PC-9 (cell line): ENCODE measurements at regions not wholly inside any gene's neighbourhood (a gene's known extent, or its start where the extent isn't known, plus 50 kb on each side); places are given as distances from the start of the nearest gene placed in this dataset.

Source experiments
- BruUV-seq: library from RNA; stranded (reverse); fragments of 400-500 nt; replicated peaks from 2 replicates; lab custom pipeline; 2021; lab: Mats Ljungman, UMichigan
- CTCF ChIA-PET: fragments of 300-600 bp; sonication (Branson Sonifier 250); formaldehyde crosslinking; loops from one replicate; lab custom pipeline; 2022; ENCODE audit warnings: antibody characterized with exemption; lab: Charles Lee
- POLR2A ChIA-PET: fragments of 300-600 bp; sonication (Branson Sonifier 250); formaldehyde crosslinking; loops from one replicate; lab custom pipeline; 2022; ENCODE audit warnings: antibody characterized with exemption; ENCODE audit not compliant: unreplicated experiment; lab: Charles Lee
- DNase-seq, 2 experiments: peaks; one replicate each; pipeline versions ENCODE4 v3.0.0 to v3.0.0-alpha.2; 2015 to 2022; ENCODE audit warnings: mixed read lengths in 1 of 2
- H2AFZ ChIP-seq: fragments of 200-600 bp; sonication (generic); 2 replicates; pipeline ENCODE4 v1.8.1; 2017; ENCODE audit warnings: antibody characterized with exemption
- H3F3A ChIP-seq: fragments of 200-600 bp; sonication (generic); 2 replicates; pipeline ENCODE4 v1.8.1; 2017; ENCODE audit warnings: antibody characterized with exemption, mild to moderate bottlenecking, low read depth; ENCODE audit not compliant: insufficient read depth
- H3K27ac ChIP-seq: fragments of 200-600 bp; sonication (generic); 2 replicates; pipeline ENCODE4 v1.6.1; 2016; ENCODE audit warnings: mixed run types
- H3K27me3 ChIP-seq: fragments of 200-600 bp; sonication (generic); 2 replicates; pipeline ENCODE4 v1.6.1; 2016; ENCODE audit warnings: low read depth, mixed run types; ENCODE audit not compliant: insufficient read depth
- H3K36me3 ChIP-seq: fragments of 200-600 bp; sonication (generic); 2 replicates; pipeline ENCODE4 v1.6.1; 2016; ENCODE audit warnings: low read depth, mixed run types
- H3K4me1 ChIP-seq: fragments of 200-600 bp; sonication (generic); replicated peaks from 2 replicates; pipeline ENCODE4 v1.6.1; 2016; ENCODE audit warnings: mixed run types; ENCODE audit not compliant: insufficient read depth
- H3K4me2 ChIP-seq: fragments of 200-600 bp; sonication (generic); 2 replicates; pipeline ENCODE4 v1.6.1; 2017; ENCODE audit warnings: mixed run types
- H3K4me3 ChIP-seq: fragments of 200-600 bp; sonication (generic); 2 replicates; pipeline ENCODE4 v1.6.1; 2016; ENCODE audit warnings: mixed run types
- H3K79me2 ChIP-seq: fragments of 200-600 bp; sonication (generic); 2 replicates; pipeline ENCODE4 v1.6.1; 2017; ENCODE audit warnings: low read depth, mixed run types
- H3K9me2 ChIP-seq: fragments of 200-600 bp; sonication (generic); 2 replicates; pipeline ENCODE4 v1.8.1; 2017; ENCODE audit warnings: mild to moderate bottlenecking; ENCODE audit not compliant: insufficient read depth
- H3K9me3 ChIP-seq: fragments of 200-600 bp; sonication (generic); 2 replicates; pipeline ENCODE4 v1.8.1; 2016; ENCODE audit warnings: low read depth; ENCODE audit not compliant: insufficient read depth
- H4K20me1 ChIP-seq: fragments of 200-600 bp; sonication (generic); 2 replicates; pipeline ENCODE4 v1.8.1; 2017; ENCODE audit not compliant: insufficient read depth
- CTCF ChIP-seq: fragments of 200-600 bp; sonication (generic); conservative IDR thresholded peaks from 2 replicates; pipeline ENCODE4 v1.6.1; 2017; ENCODE audit warnings: mixed run types, antibody characterized with exemption, mild to moderate bottlenecking, moderate library complexity
- EZH2 ChIP-seq: fragments of 200-600 bp; sonication (generic); IDR thresholded peaks from 2 replicates; pipeline ENCODE4 v1.8.0; 2017; ENCODE audit warnings: antibody characterized with exemption, low read depth
- intact Hi-C: fragments of 100-400 bp; cut with micrococcal nuclease; formaldehyde crosslinking; loops from one replicate; pipeline ENCODE4 v1.10.0; 2022; ENCODE audit not compliant: unreplicated experiment

- Histone ChIP-seq H3F3A (no peaks in the 10 kb centered on the region), H3K36me3 (no peaks in the 10 kb centered on the region), H3K27me3 (peaks cover 37% of the 10 kb centered on the region; the same call in 1 of the 2 replicates), H3K4me2 (no peak overlapping the region), H3K9me2 (no peaks in the 10 kb centered on the region), H2AFZ (no peak overlapping the region), H3K9me3 (no peaks in the 10 kb centered on the region), H3K79me2 (no peaks in the 10 kb centered on the region), H3K4me3 (no peak overlapping the region), H3K27ac (no peak overlapping the region), H4K20me1 (no peaks in the 10 kb centered on the region), H3K4me1 (no peaks in the 10 kb centered on the region)
- BruUV-seq, result no TSS peak
- POLR2A ChIA-PET, result interaction anchor here (0.5 kb wide), 1 partner anchor 961 kb away, joined by 5 read pairs; no protein-coding TSS in a partner anchor
- intact Hi-C loops, result no loop called here
- no peak for DNase-seq
- CTCF ChIA-PET, result no interaction called here
- TF ChIP-seq EZH2 (no peak), CTCF (no peak)
Observed at GRCh38 chr16:5386989-5387388, 289.4 kb upstream of the EEF2KMT start.

GRCh38 chr16:5385811-5386210 lies 288.2 kb upstream of the EEF2KMT start:
- no peak for DNase-seq
- Histone ChIP-seq H3K27me3 (peaks cover 37% of the 10 kb centered on the region; the same call in 1 of the 2 replicates), H3K4me1 (no peaks in the 10 kb centered on the region), H3K79me2 (no peaks in the 10 kb centered on the region), H3K9me3 (no peaks in the 10 kb centered on the region), H3F3A (no peaks in the 10 kb centered on the region), H3K27ac (no peak overlapping the region), H3K9me2 (no peaks in the 10 kb centered on the region), H3K4me3 (no peak overlapping the region), H4K20me1 (no peaks in the 10 kb centered on the region), H3K36me3 (no peaks in the 10 kb centered on the region), H3K4me2 (no peak overlapping the region), H2AFZ (no peak overlapping the region)
- intact Hi-C loops, result no loop called here
- no TSS peak for BruUV-seq
- TF ChIP-seq EZH2, result no peak
- TF ChIP-seq CTCF, result no peak
- ChIA-PET POLR2A (no interaction called here), CTCF (no interaction called here)

GRCh38 chr16:5385115-5385514 lies 287.5 kb upstream of the EEF2KMT start:
- Histone ChIP-seq H3F3A (no peaks in the 10 kb centered on the region), H4K20me1 (no peaks in the 10 kb centered on the region), H2AFZ (no peak overlapping the region), H3K4me2 (no peak overlapping the region), H3K9me3 (no peaks in the 10 kb centered on the region), H3K27me3 (peaks cover 42% of the 10 kb centered on the region; the same call in 1 of the 2 replicates), H3K9me2 (no peaks in the 10 kb centered on the region), H3K27ac (no peak overlapping the region), H3K36me3 (no peaks in the 10 kb centered on the region), H3K4me1 (no peaks in the 10 kb centered on the region), H3K4me3 (no peak overlapping the region), H3K79me2 (no peaks in the 10 kb centered on the region)
- ChIA-PET CTCF (no interaction called here), POLR2A (no interaction called here)
- no peak for DNase-seq
- intact Hi-C loops, result no loop called here
- TF ChIP-seq EZH2 (no peak), CTCF (no peak)
- BruUV-seq, result no TSS peak
